GM23338 (cell line): ENCODE measurements at regions not wholly inside any gene's neighbourhood (a gene's known extent, or its start where the extent isn't known, plus 50 kb on each side); places are given as distances from the start of the nearest gene placed in this dataset.

Source experiments
- JUNB ChIP-seq: IDR thresholded peaks from one replicate; pipeline ENCODE4 v1.6.1; 2016; ENCODE audit warnings: antibody characterized with exemption; ENCODE audit not compliant: unreplicated experiment
- NANOG ChIP-seq: IDR thresholded peaks from 2 replicates; pipeline ENCODE4 v1.6.1; 2016; ENCODE audit warnings: antibody characterized with exemption, borderline replicate concordance
- POLR2AphosphoS5 ChIP-seq: IDR thresholded peaks from 2 replicates; pipeline ENCODE4 v1.6.1; 2016; ENCODE audit warnings: antibody characterized with exemption, low read depth
- ZNF331 ChIP-seq: fragments of 250-450 bp; sonication (Bioruptor Pico); IDR thresholded peaks from 2 replicates; pipeline ENCODE4 v1.5.0; 2020; ENCODE audit warnings: low read depth, mild to moderate bottlenecking, moderate library complexity
- TF ChIP-seq, protein P1 (sequence below): fragments of 250-450 bp; sonication (Bioruptor Pico); IDR thresholded peaks from 2 replicates; pipeline ENCODE4 v1.5.0; 2020; ENCODE audit warnings: mild to moderate bottlenecking, moderate library complexity
- TF ChIP-seq, protein P2 (sequence below): IDR thresholded peaks from one replicate; pipeline ENCODE4 v1.6.1; 2018; ENCODE audit warnings: antibody characterized with exemption; ENCODE audit not compliant: unreplicated experiment

DNA sequence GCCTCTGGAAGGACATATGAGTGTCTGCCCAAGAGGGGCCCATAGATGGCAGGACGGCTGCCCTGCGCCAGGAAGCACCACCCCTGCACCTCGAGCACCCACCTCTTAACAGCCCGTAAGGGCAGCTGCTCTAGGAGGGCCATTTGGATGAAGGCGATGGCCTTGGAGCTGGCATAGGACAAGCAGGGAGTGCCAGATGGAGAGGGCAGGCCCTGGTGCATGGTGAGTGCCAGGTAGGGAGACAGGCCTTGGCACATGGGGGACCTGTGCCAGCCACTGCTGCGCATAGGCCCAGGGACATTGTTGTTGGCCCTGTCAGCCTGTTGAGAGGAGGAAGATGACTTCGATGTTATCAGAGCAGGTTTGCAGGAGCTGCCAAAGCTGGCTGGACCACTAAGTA, 134.2 kb downstream of the SLC25A46 start (continued):
- TF ChIP-seq, protein P1, sequence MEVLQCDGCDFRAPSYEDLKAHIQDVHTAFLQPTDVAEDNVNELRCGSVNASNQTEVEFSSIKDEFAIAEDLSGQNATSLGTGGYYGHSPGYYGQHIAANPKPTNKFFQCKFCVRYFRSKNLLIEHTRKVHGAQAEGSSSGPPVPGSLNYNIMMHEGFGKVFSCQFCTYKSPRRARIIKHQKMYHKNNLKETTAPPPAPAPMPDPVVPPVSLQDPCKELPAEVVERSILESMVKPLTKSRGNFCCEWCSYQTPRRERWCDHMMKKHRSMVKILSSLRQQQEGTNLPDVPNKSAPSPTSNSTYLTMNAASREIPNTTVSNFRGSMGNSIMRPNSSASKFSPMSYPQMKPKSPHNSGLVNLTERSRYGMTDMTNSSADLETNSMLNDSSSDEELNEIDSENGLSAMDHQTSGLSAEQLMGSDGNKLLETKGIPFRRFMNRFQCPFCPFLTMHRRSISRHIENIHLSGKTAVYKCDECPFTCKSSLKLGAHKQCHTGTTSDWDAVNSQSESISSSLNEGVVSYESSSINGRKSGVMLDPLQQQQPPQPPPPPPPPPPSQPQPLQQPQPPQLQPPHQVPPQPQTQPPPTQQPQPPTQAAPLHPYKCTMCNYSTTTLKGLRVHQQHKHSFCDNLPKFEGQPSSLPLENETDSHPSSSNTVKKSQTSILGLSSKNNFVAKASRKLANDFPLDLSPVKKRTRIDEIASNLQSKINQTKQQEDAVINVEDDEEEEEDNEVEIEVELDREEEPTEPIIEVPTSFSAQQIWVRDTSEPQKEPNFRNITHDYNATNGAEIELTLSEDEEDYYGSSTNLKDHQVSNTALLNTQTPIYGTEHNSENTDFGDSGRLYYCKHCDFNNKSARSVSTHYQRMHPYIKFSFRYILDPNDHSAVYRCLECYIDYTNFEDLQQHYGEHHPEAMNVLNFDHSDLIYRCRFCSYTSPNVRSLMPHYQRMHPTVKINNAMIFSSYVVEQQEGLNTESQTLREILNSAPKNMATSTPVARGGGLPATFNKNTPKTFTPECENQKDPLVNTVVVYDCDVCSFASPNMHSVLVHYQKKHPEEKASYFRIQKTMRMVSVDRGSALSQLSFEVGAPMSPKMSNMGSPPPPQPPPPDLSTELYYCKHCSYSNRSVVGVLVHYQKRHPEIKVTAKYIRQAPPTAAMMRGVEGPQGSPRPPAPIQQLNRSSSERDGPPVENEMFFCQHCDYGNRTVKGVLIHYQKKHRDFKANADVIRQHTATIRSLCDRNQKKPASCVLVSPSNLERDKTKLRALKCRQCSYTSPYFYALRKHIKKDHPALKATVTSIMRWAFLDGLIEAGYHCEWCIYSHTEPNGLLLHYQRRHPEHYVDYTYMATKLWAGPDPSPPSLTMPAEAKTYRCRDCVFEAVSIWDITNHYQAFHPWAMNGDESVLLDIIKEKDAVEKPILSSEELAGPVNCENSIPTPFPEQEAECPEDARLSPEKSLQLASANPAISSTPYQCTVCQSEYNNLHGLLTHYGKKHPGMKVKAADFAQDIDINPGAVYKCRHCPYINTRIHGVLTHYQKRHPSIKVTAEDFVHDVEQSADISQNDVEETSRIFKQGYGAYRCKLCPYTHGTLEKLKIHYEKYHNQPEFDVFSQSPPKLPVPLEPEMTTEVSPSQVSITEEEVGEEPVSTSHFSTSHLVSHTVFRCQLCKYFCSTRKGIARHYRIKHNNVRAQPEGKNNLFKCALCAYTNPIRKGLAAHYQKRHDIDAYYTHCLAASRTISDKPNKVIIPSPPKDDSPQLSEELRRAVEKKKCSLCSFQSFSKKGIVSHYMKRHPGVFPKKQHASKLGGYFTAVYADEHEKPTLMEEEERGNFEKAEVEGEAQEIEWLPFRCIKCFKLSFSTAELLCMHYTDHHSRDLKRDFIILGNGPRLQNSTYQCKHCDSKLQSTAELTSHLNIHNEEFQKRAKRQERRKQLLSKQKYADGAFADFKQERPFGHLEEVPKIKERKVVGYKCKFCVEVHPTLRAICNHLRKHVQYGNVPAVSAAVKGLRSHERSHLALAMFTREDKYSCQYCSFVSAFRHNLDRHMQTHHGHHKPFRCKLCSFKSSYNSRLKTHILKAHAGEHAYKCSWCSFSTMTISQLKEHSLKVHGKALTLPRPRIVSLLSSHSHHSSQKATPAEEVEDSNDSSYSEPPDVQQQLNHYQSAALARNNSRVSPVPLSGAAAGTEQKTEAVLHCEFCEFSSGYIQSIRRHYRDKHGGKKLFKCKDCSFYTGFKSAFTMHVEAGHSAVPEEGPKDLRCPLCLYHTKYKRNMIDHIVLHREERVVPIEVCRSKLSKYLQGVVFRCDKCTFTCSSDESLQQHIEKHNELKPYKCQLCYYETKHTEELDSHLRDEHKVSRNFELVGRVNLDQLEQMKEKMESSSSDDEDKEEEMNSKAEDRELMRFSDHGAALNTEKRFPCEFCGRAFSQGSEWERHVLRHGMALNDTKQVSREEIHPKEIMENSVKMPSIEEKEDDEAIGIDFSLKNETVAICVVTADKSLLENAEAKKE (CRISPR knock-in tag), result no peak
- TF ChIP-seq ZNF331 (CRISPR knock-in tag) (no peak), POLR2AphosphoS5 (no peak), NANOG (no peak), JUNB (no peak)
- TF ChIP-seq, protein P2, sequence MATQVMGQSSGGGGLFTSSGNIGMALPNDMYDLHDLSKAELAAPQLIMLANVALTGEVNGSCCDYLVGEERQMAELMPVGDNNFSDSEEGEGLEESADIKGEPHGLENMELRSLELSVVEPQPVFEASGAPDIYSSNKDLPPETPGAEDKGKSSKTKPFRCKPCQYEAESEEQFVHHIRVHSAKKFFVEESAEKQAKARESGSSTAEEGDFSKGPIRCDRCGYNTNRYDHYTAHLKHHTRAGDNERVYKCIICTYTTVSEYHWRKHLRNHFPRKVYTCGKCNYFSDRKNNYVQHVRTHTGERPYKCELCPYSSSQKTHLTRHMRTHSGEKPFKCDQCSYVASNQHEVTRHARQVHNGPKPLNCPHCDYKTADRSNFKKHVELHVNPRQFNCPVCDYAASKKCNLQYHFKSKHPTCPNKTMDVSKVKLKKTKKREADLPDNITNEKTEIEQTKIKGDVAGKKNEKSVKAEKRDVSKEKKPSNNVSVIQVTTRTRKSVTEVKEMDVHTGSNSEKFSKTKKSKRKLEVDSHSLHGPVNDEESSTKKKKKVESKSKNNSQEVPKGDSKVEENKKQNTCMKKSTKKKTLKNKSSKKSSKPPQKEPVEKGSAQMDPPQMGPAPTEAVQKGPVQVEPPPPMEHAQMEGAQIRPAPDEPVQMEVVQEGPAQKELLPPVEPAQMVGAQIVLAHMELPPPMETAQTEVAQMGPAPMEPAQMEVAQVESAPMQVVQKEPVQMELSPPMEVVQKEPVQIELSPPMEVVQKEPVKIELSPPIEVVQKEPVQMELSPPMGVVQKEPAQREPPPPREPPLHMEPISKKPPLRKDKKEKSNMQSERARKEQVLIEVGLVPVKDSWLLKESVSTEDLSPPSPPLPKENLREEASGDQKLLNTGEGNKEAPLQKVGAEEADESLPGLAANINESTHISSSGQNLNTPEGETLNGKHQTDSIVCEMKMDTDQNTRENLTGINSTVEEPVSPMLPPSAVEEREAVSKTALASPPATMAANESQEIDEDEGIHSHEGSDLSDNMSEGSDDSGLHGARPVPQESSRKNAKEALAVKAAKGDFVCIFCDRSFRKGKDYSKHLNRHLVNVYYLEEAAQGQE, result no peak
